GM19468 (cell line): ENCODE measurements at regions not wholly inside any gene's neighbourhood (a gene's known extent, or its start where the extent isn't known, plus 50 kb on each side); places are given as distances from the start of the nearest gene placed in this dataset.
A peak's percentile ranks its signal among the peaks of the same experiment; 100 is the strongest.

ENCODE experiments used
- ATAC-seq: cut with Tn5 transposase; IDR thresholded peaks from one replicate; pipeline ENCODE4 v1.9.1; 2021; ENCODE audit warnings: mild to moderate bottlenecking, moderate library complexity, moderate number of reproducible peaks; ENCODE audit not compliant: unreplicated experiment; ENCODE audit errors: extremely low read depth

DNA sequence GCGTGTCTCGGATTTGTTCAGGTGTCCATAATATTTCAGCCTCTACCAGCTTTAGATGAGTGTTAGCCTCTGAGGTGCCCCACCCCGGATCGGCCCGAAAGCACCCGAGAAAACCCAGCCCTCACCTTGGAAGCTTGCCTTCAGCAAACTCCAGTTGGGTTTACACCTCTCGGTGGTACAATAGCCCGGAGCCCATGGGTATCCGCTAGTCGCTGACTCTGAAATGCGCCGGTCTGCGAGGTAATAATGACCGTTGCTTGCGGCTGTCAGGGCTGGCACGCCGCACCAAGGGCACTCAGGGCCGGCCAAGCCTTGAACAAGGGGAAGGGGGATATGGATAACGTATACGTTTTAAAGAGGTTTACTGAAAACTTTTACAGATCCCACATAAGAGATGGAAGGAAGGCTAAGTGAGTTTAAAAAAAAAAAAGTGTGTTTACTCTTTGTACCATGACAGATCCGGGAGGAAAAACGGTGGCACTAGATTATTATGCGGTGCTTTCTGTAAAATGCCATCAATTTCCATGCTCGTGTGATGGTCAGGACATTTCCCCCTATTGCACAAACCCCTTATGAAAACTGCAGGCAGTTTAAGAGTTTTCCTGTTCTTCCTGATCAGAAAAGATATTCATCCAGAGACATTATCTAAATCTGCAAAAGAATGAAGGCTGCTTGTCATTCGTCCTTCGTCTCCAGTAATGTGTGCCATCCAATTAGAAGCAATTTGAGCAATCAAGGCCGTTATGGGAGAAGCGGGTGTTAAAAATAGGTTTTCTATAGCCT, 124.2 kb downstream of the TMEM161B start:
- ATAC-seq = no peak

DNA sequence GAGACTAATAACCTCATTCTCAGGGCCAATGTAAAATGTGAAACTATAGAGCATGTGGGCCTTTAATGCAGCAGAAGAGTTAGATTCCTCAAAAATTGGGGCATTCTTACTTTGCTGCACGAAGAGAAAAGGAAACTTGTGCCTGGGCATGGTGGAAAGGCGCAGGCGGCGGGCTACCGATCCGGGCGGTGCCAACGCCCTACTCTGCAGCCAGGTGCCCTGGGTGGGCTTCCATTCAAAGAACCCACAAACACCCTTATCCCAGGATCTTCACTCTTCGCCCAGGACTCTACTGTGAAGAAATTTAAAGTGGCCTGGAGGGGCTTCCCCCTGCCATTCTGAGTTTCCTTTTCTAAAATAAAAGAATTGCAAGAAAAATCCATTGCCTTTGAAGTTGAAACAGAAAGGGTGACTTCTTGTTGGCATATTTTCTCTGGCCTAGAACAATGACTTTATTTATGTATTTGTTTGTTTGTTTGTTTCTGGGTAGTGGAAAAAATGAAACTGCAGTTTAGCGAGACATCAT, 124.9 kb downstream of the TMEM161B start:
- ATAC-seq = no peak

DNA sequence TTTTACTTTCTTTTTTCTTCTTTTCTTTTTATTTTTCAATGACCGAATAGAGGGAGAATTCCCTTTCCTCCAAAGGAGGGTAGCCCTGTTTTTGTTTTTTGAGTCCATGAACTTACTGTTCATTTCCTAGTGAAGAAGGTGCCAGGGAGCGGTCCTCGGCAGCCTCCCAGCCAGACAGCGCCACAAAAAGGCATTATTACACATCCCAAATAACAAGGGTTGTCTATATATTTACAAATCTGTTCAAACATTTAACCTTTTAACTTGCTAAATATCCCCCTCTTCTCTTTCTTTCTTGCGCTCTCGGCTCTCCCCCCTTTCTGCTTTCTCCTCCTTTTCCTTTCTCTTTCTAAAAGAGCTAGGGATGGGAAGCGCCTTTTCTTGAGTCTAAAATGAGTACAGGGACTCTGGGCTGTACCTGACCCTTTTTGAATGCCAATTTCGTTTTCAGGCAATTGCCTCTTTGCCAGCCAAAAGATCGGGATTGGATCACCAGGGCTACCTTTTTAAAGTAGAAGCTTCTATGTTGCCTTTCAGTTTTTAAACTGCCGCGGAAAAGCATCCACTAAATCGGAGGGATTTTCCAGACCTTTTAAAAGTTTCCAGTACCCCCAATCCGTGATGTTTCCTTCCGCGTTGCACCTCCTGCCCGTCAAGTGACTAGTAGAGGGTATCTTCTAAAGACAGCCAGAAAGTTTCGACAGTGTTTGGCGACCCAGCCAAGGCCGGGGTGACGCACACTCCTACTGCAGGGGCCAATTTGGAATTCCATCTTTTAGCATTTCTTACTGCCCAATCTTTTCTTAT, 125.6 kb downstream of the TMEM161B start:
- ATAC-seq = no peak

DNA sequence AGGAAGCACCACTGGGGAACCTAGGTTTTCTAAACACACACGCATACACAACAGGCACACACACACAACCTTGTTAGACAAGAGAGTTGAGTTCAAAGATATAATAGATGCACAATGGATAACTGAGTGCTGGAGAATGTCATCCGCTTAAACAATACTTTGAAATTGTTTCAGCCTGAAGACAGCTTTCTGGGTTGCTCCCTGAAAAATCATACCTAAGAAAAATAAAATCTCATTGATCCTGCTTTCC, 126.1 kb downstream of the TMEM161B start:
- ATAC-seq = no peak

DNA sequence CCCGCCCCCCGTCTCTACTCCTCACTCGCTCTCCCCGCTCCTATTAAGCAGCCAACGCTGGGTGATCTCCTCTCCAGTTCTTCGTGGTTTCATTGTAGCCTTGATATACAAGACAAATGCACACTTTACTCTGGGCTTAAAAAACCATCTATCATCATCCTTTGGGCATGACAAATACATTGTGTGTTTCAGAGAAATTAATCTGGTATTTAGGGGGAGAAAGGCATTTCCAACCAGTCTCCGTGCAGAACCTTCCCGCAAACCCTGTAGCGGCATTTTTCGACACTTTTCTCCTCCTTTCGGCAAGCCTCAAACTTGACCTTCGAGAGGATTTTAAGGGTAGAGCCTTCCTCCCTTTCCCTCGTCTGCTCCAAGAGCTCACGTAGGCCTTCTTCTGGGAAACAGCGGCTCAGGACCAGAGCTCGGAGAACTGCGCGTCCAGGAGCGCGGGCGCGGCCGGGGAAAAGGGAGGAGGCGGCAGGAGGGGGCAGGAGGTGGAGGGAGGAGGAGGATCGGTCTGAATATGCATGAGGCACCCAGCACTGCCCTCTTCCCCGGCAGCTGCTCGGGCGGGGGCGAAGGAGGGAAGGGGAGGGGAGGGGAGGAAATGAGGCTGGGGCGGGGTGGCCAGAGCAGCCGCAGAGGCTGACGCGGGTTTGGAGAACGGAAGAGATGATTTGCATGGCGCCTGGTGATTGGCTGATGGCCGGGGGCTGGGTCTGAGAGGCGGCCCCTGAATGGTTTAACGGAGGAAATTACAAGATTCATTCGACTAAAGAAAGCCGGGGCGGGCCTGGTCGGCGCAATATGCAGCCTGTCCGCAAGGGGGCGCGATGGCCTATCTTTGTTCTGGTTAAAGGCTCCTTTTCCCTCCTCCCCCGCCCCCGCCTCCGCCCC, 127.5 kb downstream of the TMEM161B start:
- ATAC-seq = peak; percentile 82

DNA sequence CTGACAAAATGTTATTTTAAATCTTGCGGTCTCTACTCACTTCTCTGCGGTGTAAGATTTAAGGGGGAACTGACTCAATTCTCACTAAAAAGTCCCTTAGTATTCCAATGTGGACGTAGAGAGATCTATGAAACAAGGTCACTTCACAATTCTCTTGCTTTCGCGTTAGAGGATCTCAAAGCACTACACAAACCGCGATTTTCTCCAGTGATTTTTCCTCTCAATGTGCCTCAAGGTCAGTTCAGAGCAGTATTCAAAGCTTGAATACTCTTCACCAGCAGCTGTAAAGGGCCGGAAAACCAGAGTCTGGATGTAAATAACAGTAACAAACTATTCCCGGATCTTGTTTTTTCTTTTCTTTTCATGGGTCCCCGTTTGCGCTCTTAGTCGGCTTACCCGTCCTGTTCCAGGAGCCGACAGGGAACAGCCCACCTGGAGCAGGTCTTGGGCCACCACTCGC, 128.2 kb downstream of the TMEM161B start:
- ATAC-seq = no peak

DNA sequence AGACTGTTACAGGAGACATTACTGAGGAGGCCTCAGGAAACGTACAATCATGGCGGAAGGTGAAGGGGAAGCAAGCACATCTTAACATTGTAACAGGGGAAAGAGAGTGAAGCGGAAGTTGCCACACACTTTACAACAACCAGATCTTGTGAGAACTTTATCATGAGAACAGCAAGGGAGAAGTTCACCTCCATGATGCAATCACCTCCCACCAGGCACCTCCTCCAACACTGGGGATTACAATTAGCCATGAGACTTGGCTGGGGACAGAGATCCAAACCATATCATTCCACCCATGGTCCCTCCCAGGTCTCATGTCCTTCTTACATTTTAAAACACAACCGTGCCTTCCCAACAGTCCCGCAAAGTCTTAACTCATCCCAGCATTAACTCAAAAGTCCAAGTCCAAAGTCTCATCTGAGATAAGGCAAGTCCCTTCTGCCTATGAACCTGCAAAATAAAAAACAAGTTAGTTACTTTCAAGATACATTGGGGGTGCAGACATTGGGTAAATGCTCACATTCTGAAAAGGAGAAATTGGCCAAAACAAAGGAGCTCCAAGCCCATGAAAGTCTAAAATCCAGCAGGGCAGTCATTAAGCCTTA, 138.3 kb downstream of the TMEM161B start:
- ATAC-seq = no peak

DNA sequence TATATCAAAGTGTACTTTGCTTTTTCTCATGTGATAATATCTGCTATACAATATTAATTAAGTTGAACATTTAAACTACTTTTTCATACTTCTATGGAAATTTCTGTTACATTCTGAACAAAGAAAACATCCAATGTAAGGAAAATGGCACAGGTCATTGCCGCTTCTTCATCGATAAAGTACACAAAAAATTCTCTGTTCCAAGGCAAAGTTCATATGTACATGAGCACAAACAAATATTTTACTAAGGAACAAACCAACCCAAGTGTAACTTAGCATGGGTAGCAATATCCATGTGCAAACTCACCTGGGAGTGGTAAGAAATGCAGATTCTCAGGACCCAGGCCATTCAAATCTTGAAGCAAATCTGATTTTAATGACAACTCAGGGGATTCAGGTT, 139.8 kb downstream of the TMEM161B start:
- ATAC-seq = no peak

DNA sequence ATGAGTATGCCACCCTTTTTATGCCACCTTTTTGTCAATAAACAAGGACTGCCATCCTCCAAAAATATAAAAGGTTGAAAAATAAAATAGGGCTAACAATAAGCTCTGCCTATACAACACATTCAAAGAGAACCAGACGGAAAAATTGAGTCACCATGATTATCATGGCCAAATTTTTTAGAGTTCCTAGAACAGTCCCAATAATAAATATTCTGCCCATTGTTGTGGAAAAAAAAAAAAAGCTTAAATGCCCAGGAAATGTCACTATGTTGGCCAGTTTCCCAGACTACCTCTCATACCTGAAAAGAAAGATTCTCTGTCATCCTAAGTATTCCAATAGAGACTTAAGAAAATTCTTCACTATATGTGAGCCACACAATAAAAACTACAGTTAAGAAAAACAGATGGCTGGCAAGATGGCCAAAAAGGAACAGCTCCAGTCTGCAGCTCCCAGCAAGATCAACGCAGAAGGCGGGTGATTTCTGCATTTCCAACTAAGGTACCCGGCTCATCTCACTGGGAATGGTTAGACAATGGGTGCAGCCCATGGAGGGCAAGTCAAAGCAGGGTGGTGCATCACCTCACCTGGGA, 149.0 kb downstream of the TMEM161B start:
- ATAC-seq = no peak

DNA sequence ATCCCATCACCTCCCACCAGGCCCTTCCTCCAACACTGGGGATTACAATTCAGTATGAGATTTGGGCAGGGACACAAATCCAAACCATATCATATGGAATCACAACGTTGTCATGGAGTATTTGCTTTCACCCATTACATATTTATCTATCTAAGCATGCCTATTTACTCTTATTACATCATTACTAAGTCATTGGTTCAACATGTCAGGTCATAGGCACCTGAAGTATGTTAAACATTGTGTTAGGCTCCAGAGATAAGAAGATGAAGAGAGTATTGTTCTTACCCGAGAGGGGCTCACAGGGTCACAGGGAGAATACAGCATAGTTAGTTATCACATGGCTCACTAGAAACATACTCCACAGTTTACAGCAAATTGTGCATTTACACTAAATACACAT, 150.5 kb downstream of the TMEM161B start:
- no peak for ATAC-seq

DNA sequence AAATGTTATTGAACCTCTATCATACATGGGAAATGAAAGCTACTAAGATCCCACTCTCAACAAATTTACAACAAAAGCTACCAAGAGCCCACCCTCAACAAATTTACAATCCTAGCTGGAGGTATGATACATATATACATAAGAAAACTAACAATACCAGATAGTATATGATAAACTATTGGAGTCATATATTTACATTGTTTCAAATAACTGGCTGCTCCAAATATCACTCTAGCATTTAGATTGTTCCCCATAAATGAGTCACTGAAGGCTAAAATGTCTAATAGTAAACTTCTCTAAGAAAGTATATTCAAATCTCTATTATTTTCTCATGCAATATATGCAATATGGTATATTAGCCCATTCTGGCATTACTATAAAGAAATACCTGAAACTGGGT, 151.1 kb downstream of the TMEM161B start:
- ATAC-seq = no peak

DNA sequence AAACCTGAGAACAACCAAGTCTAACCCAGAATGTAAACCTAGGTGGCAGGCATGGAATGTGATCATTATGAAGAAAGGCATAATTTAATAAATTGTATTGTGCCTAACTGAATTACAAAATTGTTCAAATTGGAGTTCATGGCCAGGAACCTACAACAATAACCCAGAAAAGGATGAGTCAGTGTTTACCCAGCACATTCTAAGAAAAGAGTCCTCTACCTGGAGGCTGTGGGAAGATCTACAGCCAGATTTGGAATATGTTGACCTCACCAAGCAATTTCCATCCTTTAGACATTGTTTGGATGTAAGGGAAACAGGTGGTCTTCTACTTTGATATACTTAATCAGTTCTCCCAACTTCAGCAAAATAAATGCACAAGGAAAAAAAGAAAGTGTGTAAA, 152.2 kb downstream of the TMEM161B start:
- ATAC-seq = no peak

DNA sequence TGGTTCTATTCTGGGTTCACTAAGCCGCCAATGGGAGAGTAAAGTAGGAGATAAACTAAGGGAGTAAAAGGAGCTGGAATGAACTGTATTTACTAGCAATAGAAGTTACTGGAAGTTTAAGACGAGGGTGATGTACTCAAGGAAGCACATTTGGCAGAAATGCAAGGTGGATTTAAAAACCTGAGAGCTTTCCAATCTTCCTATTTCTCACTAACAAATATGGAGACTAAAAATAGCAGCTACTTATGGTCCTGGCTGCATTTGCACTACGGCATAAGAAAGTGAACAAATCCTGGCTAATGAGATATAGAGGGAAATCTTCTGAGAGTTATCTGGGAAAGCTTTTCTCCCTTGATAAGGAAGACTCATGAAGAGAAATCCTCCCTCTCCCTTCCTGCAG, 153.4 kb downstream of the TMEM161B start:
- no peak for ATAC-seq

DNA sequence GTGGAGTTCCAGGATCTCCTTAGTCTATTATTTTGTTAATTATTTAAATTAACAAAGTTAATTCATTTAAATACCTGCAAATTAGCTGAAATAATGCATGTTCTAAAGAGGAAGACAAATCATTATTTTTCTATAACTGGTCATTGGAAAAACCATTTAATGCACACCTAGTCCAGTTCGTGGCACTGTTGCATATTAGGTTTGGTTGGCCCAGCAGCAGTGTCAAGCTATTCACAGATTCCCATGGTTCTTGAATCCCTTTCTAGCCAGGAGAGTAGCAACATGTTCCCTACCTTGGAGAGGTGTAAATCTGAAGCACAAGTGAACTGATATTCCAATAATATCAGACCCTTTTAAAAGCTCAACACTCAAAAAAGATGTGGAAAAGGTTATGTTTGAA, 155.2 kb downstream of the TMEM161B start:
- ATAC-seq = no peak

DNA sequence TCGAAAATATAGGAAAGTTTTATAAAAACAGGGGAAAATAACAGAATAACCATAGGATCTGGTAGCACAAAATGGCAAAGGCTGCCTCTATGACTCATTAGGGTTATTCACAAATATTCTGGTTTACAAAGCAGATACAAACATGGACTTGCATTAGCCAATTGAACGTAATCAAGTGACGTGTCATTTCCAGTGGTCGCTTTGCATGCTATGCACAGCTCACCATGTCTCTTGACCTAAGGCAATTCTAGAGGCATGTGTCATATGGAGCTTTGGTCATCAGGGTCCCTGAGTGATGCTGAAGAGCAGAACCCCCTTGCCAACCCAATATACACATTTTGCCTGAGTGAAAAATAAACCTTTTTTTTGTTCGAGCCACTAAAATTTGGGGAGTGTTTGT, 158.8 kb downstream of the TMEM161B start:
- ATAC-seq = no peak

DNA sequence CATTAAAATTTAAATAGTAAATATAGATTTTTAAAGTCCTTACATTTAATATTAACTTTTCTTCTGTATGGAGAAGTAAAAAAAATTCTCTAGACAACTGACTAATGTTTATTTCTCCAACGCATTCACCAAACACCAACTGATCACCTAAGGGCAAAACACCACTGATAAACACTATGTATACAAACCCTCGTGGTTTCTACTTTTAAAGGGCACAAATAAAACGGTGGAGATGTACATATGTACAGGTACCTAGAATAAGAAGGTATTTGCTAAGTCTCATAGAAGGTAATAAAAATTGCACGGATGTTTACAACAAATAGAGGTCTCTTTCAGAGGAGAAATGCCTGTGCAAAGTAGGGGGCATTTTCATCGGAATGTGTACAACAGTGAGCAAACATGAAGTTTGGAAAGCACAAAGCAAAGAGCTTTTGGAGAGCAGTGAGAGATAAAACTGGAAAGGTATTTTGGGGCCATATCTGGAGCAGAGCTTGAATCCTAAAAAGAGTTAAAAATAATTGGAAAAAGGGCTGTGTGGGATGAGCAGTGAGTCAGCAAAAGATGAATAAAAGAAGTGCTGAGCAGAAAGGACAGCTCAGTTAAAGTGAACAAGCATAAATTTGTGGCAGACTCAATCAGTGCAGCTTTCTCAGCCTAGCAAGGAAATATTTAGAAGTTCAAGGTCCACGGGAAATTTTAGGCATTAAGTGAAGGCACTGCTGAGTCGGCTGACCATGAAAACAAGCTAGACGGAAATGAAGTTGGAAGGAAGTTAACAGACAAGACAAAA, 160.0 kb downstream of the TMEM161B start:
- ATAC-seq = no peak

DNA sequence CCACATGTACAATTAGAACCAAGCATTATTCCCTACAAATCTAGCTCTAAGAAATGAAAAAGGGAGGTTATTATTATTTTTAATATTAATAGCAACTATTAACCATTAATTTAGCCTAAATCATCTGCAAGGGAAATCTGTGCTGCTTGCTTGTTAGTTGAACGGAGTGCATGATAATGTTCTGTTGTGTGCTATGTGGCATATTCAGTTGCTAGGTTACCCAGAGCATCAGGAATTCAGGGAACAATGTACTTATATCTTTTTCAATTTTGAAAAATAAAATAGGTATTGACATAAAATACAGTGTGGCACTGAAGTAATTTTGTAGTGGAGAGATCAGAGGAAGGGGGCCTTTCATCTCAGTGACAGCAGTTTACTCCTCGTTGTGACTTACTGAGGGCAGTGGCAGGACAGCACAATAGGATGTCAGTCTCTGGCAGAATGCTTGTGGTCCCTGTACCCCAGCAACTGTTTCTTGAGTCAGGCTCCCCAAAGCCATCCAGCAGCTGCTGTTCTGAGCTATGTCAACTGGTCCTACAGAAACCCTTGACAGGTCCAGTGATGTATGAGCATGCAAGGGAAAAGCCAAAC, 173.6 kb downstream of the TMEM161B start:
- no peak for ATAC-seq

DNA sequence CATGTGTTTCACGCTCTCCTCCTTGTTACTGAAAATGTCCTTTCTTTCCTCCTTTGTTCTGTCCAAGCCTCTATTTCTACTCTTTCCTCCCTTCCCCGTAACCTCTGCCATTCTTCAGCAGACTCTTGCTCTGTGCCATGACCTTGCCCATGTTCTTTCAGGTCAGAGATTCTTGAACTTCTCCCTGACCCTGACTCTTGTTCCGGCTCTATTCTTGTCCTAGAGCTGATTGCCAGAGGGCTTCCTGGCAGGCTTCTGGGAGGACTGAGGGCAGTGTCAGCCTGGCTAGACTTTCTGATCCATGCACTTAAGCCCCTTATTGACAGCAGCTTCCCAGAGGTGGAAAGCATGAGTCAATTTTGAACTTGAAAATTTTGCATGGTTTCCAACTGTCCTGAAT, 174.2 kb downstream of the TMEM161B start:
- ATAC-seq = no peak

DNA sequence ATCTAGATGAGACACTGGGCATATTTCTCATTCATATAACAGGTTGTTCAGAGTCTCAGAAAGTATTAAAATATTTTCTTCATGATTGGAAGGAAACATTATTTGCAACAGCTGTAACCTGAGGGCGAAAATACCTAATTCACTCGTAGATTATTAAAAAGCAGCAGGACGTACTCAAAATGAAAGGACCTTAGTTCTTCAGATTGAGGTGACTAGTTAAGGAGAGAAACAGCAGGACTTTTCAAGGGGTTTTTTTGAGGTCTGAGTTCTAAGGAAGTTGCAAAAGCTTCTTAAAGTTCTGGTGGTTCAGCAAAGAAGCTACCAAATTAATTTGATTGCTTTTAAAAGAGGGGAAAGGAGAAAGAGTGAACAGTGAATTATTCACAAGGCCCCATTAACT, 174.9 kb downstream of the TMEM161B start:
- no peak for ATAC-seq
